ENCODE measurements at regions not wholly inside any gene's neighbourhood (a gene's known extent, or its start where the extent isn't known, plus 50 kb on each side); places are given as distances from the start of the nearest gene placed in this dataset.

DNA sequence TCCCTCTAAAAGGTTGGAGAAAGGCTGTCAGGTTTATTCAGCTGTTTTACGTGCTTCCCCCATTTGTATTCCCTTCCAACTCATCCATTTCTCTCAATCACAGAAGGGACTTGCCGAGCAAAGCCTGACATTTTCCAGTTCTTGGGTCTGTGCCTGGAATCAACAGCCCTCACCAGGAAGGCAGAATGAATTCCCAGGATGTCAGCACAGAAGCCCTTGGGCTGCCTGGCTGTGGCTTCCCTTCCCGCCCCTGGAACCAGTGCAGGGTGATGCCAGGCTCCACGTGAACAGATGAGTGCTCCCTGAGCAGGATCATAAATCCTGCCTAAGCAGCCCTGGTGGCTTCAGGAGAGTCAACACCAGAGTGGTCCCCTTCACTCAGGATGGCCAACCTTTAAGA is 86.1 kb upstream of the CD83 start:
- intact Hi-C loops (cut with DNase I) = no loop called here
- Histone ChIP-seq H3K9me3 (ENCODE audit: control insufficient read depth, low read length) (no peaks in the 10 kb centered on the region), H3K4me3 (ENCODE audit: low read length) (no peak overlapping the region), H3K4me1 (ENCODE audit: control insufficient read depth, insufficient read depth, low read length) (no peaks in the 10 kb centered on the region), H3K27ac (ENCODE audit: low read length) (no peak overlapping the region), H3K27me3 (ENCODE audit: control insufficient read depth, insufficient read depth) (no peaks in the 10 kb centered on the region)
- WGBS = 37% methylated on average over 4 of the region's 4 CpGs
- ATAC-seq (no peak), DNase-seq (no peak)

DNA sequence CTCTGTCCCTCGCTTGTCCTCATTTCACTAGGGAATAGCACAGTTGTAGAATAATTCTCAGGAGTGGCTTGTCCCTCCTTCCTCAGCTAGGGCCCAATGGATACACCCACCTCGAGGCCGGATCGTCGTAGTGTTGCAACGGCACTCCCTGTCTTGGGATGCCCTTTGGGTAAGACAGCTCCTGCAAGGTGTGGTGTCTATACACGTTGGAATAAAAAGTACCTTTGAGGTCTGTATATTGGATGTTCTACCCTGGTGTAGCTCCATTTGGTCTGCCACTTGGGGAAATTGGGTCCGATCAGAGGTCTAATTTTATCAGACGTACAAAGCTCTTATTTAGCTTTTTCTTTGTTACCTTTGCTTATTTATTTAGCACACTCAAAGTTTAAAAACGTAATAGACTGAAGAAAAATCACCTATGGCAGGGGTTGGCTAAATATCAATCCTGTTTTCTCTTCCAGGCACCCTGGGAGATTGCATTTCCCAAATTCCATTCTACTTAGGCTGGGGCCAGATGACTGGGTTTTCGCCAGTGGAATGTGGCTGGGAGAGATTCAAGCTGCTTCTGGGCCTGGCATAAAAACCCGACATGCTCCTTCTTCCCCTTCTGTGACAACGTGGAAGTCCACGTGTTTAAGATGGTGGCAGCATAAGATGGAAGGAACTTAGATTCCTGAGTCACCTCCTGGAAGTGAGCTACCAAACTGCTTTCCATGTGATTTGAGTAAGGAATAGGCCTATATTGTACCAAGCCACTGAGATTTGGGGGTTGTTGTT is 82.3 kb upstream of the CD83 start:
- 67% methylated on average over 14 of the region's 14 CpGs for WGBS
- Histone ChIP-seq H3K27me3 (ENCODE audit: control insufficient read depth, insufficient read depth) (no peaks in the 10 kb centered on the region), H3K4me1 (ENCODE audit: control insufficient read depth, insufficient read depth, low read length) (no peaks in the 10 kb centered on the region), H3K9me3 (ENCODE audit: control insufficient read depth, low read length) (no peaks in the 10 kb centered on the region), H3K27ac (ENCODE audit: low read length) (no peak overlapping the region), H3K4me3 (ENCODE audit: low read length) (no peak overlapping the region)
- DNase-seq (no peak), ATAC-seq (no peak)
- intact Hi-C loops (cut with DNase I) = no loop called here

DNA sequence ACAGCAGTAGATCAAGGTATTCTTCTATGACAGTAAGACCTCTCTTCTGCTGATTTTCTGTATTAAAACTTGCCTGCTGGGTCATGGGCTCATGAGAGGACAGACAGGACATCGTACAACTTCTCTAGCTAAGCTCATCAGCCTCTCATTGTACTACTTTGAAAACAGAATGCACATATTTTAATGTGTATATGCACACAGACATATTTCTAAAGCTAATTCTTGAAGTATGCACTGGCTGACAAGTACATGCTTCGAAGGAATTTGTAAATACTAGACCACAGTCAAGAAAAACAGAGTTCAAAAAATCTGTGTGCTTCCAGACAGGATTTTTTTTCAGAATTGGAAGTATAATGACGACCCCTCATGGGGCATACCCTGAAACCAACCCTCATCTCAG is 81.7 kb upstream of the CD83 start:
- H3K9me3 ChIP-seq (ENCODE audit: control insufficient read depth, low read length) = no peaks in the 10 kb centered on the region
- no peak for ATAC-seq
- intact Hi-C loops (cut with DNase I) = no loop called here
- no peak overlapping the region for H3K4me3 ChIP-seq (ENCODE audit: low read length)
- no peak for DNase-seq
- no peaks in the 10 kb centered on the region for H3K4me1 ChIP-seq (ENCODE audit: control insufficient read depth, insufficient read depth, low read length)
- H3K27me3 ChIP-seq (ENCODE audit: control insufficient read depth, insufficient read depth) = no peaks in the 10 kb centered on the region
- WGBS = 84% methylated on average over 3 of the region's 3 CpGs
- H3K27ac ChIP-seq (ENCODE audit: low read length) = no peak overlapping the region

DNA sequence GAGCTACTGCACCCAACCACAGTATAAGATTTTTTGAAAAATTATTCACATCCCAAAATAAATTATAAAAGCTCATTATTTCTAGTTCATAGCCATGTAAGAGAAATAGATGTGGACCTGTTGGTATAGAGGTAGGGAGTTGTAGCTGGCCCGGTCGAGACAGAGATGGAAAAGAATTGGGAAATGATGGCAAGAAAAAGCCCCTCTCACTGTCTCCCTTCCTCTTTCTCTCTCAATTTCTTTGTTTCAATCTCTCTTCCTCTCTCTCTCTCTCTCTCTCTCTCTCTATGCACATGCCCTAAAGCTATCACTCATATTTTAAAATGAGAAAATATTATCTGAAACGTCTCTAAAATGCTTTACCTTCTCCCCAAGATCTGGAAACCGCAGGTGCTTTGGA is 80.7 kb upstream of the CD83 start:
- Histone ChIP-seq H3K27me3 (ENCODE audit: control insufficient read depth, insufficient read depth) (no peaks in the 10 kb centered on the region), H3K9me3 (ENCODE audit: control insufficient read depth, low read length) (no peaks in the 10 kb centered on the region), H3K27ac (ENCODE audit: low read length) (no peak overlapping the region), H3K4me1 (ENCODE audit: control insufficient read depth, insufficient read depth, low read length) (no peaks in the 10 kb centered on the region), H3K4me3 (ENCODE audit: low read length) (no peak overlapping the region)
- intact Hi-C loops (cut with DNase I) = no loop called here
- WGBS = 78% methylated on average over 4 of the region's 4 CpGs
- no peak for DNase-seq
- no peak for ATAC-seq

DNA sequence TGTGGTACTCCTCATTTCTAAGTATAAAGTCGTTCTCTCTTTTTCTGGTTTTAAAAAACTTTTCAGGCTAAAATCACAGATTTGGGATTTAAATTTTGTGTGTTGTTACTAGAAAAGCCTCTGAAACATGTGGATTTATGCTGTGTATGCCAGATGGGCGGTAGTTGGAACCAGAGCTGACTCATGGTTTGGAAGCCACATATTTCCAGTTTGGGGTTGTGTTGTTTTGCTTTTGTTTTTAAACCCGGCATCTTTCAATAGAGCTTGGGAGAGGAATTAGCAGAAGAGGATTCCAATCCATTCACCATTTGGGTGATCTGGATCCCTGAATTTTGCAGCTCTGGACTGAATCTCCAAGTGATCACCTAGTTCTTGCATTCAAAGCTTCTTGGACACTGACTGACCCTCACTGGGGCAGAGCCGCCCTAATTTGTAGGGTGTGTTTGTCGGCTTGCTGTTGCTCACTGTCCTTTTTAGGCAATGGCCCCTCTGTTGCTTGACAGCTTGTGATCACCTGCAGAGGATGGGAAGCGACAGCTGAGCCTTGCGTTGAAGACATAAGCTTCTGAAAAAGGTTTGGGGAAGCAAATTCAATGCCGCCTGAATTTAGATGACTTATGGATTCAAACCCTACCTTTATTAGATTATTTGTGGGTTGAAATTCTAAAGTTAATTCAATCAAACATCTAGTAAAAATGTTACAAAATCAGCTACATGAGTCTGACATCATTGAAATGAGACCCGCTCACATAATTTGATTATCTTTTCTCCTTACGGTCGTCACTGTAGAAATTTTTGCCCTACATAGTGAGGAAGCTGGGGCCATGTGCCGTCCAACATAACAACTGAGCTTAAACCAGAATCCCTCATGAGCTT is 79.9 kb upstream of the CD83 start:
- no peaks in the 10 kb centered on the region for H3K9me3 ChIP-seq (ENCODE audit: control insufficient read depth, low read length)
- no peak overlapping the region for H3K4me3 ChIP-seq (ENCODE audit: low read length)
- no peak overlapping the region for H3K27ac ChIP-seq (ENCODE audit: low read length)
- H3K27me3 ChIP-seq (ENCODE audit: control insufficient read depth, insufficient read depth) = no peaks in the 10 kb centered on the region
- DNase-seq (no peak), ATAC-seq (no peak)
- no peaks in the 10 kb centered on the region for H3K4me1 ChIP-seq (ENCODE audit: control insufficient read depth, insufficient read depth, low read length)
- 75% methylated on average over 12 of the region's 12 CpGs for WGBS
- intact Hi-C loops (cut with DNase I) = no loop called here

DNA sequence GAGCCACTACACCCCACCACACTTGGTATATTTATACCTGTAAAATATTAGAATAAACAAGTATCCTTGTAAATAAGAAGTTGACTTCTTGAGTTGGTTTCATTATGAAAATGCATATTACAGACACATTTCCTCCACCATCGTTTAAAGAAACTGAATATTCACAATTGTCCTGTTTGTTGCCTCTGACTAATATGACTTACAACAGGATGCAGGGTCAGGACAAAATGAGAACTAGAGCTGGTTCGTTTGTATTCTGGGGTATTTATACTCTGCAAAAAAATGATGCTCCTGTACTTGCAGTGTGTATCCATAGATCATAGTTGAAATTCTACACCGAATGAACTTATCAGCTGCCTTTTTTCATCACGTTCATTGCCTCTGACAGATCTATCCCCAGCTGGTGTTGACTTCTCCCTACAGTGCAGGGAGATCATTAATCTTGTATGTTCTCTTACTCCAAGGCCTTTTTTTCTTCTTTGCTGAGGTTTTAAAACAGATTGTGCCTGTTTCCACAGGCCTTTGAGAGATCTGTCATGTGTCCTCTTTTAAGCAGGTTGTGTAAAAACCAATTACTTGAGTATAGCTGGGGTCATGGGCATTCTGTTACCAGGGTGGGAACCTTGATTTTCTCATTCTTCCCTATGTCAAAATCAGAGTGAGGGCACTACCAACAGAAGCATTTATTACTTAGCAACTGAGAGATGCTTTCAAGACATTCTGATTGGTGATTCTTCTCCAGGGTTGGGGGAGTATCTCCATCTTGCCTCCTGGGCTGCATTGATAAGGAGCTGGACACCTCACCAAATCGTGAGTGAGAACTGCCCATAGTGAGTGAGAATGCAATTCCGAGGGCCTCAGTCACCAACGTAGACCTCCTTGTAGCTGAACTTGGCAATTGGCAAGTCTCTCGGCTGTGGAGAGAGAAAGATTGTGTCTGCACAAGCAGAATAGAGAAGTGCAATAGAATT is 78.8 kb upstream of the CD83 start:
- 44% methylated on average over 8 of the region's 8 CpGs for WGBS

DNA sequence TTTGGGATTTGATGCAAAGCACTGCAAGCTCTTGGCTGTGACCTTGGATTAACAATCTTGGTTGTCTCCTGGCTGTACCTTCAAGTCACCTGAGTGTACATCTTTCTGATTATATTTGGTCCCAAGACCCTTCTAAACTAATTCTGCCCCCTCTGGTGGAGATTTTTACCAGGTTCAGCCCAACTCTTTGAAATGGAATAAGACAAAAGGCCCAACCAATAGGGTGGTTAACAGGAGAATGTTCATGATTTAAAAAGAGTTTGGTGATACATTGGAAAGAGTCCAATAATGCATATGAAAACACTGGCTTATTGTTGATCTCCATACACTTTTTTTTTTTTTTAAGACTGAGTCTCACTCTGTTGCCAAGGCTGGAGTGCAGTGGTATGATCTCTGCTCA is 77.5 kb upstream of the CD83 start:
- Histone ChIP-seq H3K4me3 (ENCODE audit: low read length) (no peak overlapping the region), H3K27me3 (ENCODE audit: control insufficient read depth, insufficient read depth) (no peaks in the 10 kb centered on the region), H3K9me3 (ENCODE audit: control insufficient read depth, low read length) (no peaks in the 10 kb centered on the region), H3K4me1 (ENCODE audit: control insufficient read depth, insufficient read depth, low read length) (no peaks in the 10 kb centered on the region), H3K27ac (ENCODE audit: low read length) (no peak overlapping the region)
- ATAC-seq (no peak), DNase-seq (no peak)
- intact Hi-C loops (cut with DNase I) = loop anchor here in 1 of 4 donors (10.0 kb wide), 1 partner anchor 125 kb away; no protein-coding TSS in a partner anchor

More for the DNA sequence above, 78.8 kb upstream of the CD83 start:
- intact Hi-C loops (cut with DNase I) = no loop called here
- Histone ChIP-seq H3K27me3 (ENCODE audit: control insufficient read depth, insufficient read depth) (no peaks in the 10 kb centered on the region), H3K4me3 (ENCODE audit: low read length) (no peak overlapping the region), H3K27ac (ENCODE audit: low read length) (no peak overlapping the region), H3K4me1 (ENCODE audit: control insufficient read depth, insufficient read depth, low read length) (no peaks in the 10 kb centered on the region), H3K9me3 (ENCODE audit: control insufficient read depth, low read length) (no peaks in the 10 kb centered on the region)
- ATAC-seq = no peak
- no peak for DNase-seq

DNA sequence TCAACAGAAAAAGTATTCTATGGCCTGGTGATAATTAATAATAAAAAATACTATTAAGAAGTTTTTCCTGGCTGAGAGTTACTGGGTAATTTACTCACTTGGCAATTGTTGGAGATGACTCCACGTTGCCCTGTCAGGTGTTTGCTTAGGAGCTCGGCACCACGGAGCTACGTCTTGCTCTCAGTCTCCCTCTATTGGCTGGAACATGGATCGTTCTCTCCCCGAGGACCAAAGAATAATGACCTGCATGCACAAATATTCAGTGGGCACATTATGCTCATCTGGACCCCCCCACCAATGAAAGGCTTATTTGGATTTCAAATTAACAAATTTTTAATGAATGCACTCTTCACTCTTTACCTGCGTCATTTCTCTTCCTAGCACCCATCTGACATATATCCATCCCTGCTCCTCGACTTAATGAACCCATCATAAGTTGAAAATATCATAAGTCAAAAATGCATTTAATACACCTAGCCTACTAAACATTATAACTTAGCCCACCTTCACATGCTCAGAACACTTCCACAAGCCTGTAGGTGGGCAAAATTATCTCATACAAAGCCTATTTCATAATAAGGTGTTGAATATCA is 71.0 kb upstream of the CD83 start:
- no peak for DNase-seq
- ATAC-seq = no peak
- Histone ChIP-seq H3K9me3 (ENCODE audit: control insufficient read depth, low read length) (no peaks in the 10 kb centered on the region), H3K27ac (ENCODE audit: low read length) (no peak overlapping the region), H3K27me3 (ENCODE audit: control insufficient read depth, insufficient read depth) (no peaks in the 10 kb centered on the region), H3K4me1 (ENCODE audit: control insufficient read depth, insufficient read depth, low read length) (no peaks in the 10 kb centered on the region), H3K4me3 (ENCODE audit: low read length) (no peak overlapping the region)
- intact Hi-C loops (cut with DNase I) = loop anchor here in 2 of 4 donors (5.0 to 10.0 kb wide), 2 partner anchors 132 to 139 kb away; no protein-coding TSS in a partner anchor
- 20% methylated on average over 8 of the region's 8 CpGs for WGBS

DNA sequence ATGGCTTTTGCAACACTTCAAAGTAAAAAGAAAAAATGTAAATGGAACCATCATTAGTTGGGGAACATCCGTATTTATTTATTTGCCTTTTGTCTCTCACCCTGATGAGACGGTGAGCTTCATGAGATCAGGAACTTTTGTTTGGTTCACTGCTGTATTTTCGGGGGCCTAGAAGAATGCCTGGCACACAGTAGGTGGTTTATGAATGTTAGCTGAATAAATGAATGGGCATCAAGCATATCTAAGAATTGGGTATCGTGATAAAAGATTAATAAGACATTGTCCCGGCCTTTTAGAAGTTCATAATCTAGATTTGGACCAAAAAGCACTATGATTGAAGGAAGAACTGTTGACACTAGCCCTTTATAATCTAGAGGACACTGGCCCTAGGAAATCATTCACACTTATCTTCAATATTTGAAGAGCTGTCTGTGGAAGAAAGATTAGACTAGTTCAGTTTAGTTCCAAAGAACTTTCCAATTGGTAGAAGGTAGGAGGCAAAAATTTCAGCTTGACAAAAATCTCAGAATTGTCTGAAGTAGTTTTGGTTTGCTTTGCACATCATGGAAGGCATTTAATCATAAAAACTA is 70.3 kb upstream of the CD83 start:
- intact Hi-C loops (cut with DNase I) = loop anchor here in 2 of 4 donors (5.0 to 10.0 kb wide), 2 partner anchors 132 to 140 kb away; no protein-coding TSS in a partner anchor
- no peak for ATAC-seq
- no peak overlapping the region for H3K4me3 ChIP-seq (ENCODE audit: low read length)
- no peaks in the 10 kb centered on the region for H3K4me1 ChIP-seq (ENCODE audit: control insufficient read depth, insufficient read depth, low read length)
- H3K9me3 ChIP-seq (ENCODE audit: control insufficient read depth, low read length) = no peaks in the 10 kb centered on the region
- no peaks in the 10 kb centered on the region for H3K27me3 ChIP-seq (ENCODE audit: control insufficient read depth, insufficient read depth)
- DNase-seq = no peak
- 79% methylated on average over 5 of the region's 5 CpGs for WGBS
- H3K27ac ChIP-seq (ENCODE audit: low read length) = no peak overlapping the region

DNA sequence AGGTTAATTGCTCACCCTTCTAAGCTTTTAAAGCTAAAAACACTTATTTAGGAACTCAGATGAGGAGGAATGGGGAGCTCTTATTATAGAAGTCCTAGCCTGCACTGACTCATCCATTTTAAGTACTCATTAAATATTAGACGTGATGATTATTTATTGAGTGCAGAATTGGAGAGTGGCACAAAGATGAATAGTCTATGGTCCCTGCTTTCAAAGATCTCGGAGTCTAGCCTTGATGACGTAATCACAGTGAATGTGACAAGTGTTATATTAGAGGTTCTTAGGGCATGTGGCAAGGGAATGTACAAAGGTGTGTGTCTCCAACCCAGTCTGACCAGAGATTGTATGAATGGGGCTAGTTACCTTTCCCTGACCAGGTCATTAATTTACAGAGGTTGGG is 68.7 kb upstream of the CD83 start:
- H3K4me3 ChIP-seq (ENCODE audit: low read length) = no peak overlapping the region
- intact Hi-C loops (cut with DNase I) = loop anchor here in 2 of 4 donors (5.0 to 10.0 kb wide), 2 partner anchors 134 to 142 kb away; no protein-coding TSS in a partner anchor
- H3K27me3 ChIP-seq (ENCODE audit: control insufficient read depth, insufficient read depth) = no peaks in the 10 kb centered on the region
- DNase-seq = no peak
- ATAC-seq = no peak
- 78% methylated on average over 3 of the region's 3 CpGs for WGBS
- H3K4me1 ChIP-seq (ENCODE audit: control insufficient read depth, insufficient read depth, low read length) = no peaks in the 10 kb centered on the region
- H3K27ac ChIP-seq (ENCODE audit: low read length) = no peak overlapping the region
- no peaks in the 10 kb centered on the region for H3K9me3 ChIP-seq (ENCODE audit: control insufficient read depth, low read length)
